ENCODE measurements at regions not wholly inside any gene's neighbourhood (a gene's known extent, or its start where the extent isn't known, plus 50 kb on each side); places are given as distances from the start of the nearest gene placed in this dataset.

DNA sequence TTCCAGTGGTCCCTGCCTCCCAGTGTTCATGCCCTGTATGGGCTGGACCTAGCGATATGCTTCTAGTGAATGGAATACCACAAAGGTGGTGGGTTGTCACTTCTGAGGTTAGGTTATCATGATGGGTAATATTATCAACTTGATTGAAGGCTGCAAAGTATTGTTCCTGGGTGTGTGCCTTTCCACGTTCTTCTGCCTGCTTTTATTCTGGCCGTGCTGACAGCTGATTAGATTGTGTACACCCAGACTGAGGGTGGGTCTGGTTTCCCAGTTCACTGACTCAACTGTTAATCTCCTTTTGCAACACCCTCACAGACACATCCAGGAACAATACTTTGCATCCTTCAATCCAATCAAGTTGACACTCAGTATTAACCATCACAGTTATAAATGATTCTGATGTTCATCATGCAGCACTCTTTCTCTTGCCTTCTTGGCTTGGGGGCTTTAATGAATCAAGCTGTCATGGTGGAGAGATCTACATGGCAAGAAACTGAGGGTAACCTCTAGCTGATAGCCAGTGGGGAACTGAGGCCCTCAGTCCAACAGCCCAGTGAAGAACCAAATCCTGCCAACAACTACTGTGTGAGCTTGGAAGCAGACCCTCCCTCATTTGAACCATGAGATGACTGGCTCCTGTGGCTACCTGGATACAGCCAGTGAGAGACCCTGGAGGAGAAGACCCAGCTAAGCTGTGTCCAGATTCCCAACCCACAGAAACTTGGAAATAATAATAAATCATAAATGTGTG is 63.0 kb upstream of the CELF4 start:
- Histone ChIP-seq H3K36me3 (ENCODE audit: insufficient read depth) (no peaks in the 10 kb centered on the region), H4K20me1 (replicated peaks; ENCODE audit: insufficient read depth) (no peaks in the 10 kb centered on the region), H3K4me2 (no peak overlapping the region), H3K4me1 (ENCODE audit: insufficient read depth) (no peaks in the 10 kb centered on the region), H3K4me3 (no peak overlapping the region), H3K27ac (ENCODE audit: low read depth) (no peak overlapping the region), H2AFZ (no peak overlapping the region), H3K27me3 (ENCODE audit: insufficient read depth) (no peaks in the 10 kb centered on the region), H3F3A (replicated peaks; ENCODE audit: low read depth) (no peaks in the 10 kb centered on the region), H3K79me2 (replicated peaks; ENCODE audit: insufficient read depth) (no peaks in the 10 kb centered on the region), H3K9me2 (ENCODE audit: insufficient read depth) (peaks cover 10% of the 10 kb centered on the region)
- Mint-ChIP-seq H3K27ac (no peak overlapping the region), H3K9me3 (no peaks in the 10 kb centered on the region), H3K4me1 (no peaks in the 10 kb centered on the region), H3K4me3 (no peak overlapping the region), H3K36me3 (ENCODE audit: low read depth) (no peaks in the 10 kb centered on the region), H3K27me3 (ENCODE audit: insufficient read depth, low read depth, poor library complexity) (no peaks in the 10 kb centered on the region)
- DNase-seq (ENCODE audit: low spot score): no peak
- no peak for ATAC-seq
- TF ChIP-seq EZH2 (IDR thresholded peaks at IDR 0.05; ENCODE audit: low read depth, unreplicated experiment) (no peak), ZNF114 (CRISPR knock-in tag; IDR thresholded peaks at IDR 0.05) (no peak), CREB1 (CRISPR knock-in tag; IDR thresholded peaks at IDR 0.05; ENCODE audit: low read depth) (no peak), STAT1 (IDR thresholded peaks at IDR 0.05; ENCODE audit: unreplicated experiment) (no peak), ZNF331 (CRISPR knock-in tag; IDR thresholded peaks at IDR 0.05; ENCODE audit: low read depth) (no peak), CTCF (conservative IDR thresholded peaks at IDR 0.05; ENCODE audit: low read depth in 2 of 2) (no peak), JUNB (IDR thresholded peaks at IDR 0.05; ENCODE audit: unreplicated experiment) (no peak), EZH2phosphoT487 (IDR thresholded peaks at IDR 0.05; ENCODE audit: unreplicated experiment) (no peak), POLR2AphosphoS5 (IDR thresholded peaks at IDR 0.05; ENCODE audit: low read depth) (no peak), NANOG (IDR thresholded peaks at IDR 0.05; ENCODE audit: borderline replicate concordance) (no peak), REST (IDR thresholded peaks at IDR 0.05; ENCODE audit: unreplicated experiment) (no peak)
- TF ChIP-seq, protein P1, sequence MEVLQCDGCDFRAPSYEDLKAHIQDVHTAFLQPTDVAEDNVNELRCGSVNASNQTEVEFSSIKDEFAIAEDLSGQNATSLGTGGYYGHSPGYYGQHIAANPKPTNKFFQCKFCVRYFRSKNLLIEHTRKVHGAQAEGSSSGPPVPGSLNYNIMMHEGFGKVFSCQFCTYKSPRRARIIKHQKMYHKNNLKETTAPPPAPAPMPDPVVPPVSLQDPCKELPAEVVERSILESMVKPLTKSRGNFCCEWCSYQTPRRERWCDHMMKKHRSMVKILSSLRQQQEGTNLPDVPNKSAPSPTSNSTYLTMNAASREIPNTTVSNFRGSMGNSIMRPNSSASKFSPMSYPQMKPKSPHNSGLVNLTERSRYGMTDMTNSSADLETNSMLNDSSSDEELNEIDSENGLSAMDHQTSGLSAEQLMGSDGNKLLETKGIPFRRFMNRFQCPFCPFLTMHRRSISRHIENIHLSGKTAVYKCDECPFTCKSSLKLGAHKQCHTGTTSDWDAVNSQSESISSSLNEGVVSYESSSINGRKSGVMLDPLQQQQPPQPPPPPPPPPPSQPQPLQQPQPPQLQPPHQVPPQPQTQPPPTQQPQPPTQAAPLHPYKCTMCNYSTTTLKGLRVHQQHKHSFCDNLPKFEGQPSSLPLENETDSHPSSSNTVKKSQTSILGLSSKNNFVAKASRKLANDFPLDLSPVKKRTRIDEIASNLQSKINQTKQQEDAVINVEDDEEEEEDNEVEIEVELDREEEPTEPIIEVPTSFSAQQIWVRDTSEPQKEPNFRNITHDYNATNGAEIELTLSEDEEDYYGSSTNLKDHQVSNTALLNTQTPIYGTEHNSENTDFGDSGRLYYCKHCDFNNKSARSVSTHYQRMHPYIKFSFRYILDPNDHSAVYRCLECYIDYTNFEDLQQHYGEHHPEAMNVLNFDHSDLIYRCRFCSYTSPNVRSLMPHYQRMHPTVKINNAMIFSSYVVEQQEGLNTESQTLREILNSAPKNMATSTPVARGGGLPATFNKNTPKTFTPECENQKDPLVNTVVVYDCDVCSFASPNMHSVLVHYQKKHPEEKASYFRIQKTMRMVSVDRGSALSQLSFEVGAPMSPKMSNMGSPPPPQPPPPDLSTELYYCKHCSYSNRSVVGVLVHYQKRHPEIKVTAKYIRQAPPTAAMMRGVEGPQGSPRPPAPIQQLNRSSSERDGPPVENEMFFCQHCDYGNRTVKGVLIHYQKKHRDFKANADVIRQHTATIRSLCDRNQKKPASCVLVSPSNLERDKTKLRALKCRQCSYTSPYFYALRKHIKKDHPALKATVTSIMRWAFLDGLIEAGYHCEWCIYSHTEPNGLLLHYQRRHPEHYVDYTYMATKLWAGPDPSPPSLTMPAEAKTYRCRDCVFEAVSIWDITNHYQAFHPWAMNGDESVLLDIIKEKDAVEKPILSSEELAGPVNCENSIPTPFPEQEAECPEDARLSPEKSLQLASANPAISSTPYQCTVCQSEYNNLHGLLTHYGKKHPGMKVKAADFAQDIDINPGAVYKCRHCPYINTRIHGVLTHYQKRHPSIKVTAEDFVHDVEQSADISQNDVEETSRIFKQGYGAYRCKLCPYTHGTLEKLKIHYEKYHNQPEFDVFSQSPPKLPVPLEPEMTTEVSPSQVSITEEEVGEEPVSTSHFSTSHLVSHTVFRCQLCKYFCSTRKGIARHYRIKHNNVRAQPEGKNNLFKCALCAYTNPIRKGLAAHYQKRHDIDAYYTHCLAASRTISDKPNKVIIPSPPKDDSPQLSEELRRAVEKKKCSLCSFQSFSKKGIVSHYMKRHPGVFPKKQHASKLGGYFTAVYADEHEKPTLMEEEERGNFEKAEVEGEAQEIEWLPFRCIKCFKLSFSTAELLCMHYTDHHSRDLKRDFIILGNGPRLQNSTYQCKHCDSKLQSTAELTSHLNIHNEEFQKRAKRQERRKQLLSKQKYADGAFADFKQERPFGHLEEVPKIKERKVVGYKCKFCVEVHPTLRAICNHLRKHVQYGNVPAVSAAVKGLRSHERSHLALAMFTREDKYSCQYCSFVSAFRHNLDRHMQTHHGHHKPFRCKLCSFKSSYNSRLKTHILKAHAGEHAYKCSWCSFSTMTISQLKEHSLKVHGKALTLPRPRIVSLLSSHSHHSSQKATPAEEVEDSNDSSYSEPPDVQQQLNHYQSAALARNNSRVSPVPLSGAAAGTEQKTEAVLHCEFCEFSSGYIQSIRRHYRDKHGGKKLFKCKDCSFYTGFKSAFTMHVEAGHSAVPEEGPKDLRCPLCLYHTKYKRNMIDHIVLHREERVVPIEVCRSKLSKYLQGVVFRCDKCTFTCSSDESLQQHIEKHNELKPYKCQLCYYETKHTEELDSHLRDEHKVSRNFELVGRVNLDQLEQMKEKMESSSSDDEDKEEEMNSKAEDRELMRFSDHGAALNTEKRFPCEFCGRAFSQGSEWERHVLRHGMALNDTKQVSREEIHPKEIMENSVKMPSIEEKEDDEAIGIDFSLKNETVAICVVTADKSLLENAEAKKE (CRISPR knock-in tag; IDR thresholded peaks at IDR 0.05): no peak
- TF ChIP-seq, protein P2, sequence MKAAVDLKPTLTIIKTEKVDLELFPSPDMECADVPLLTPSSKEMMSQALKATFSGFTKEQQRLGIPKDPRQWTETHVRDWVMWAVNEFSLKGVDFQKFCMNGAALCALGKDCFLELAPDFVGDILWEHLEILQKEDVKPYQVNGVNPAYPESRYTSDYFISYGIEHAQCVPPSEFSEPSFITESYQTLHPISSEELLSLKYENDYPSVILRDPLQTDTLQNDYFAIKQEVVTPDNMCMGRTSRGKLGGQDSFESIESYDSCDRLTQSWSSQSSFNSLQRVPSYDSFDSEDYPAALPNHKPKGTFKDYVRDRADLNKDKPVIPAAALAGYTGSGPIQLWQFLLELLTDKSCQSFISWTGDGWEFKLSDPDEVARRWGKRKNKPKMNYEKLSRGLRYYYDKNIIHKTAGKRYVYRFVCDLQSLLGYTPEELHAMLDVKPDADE (IDR thresholded peaks at IDR 0.05): no peak

Data from GM23338 (cell line).